ENCODE measurements at regions not wholly inside any gene's neighbourhood (a gene's known extent, or its start where the extent isn't known, plus 50 kb on each side); places are given as distances from the start of the nearest gene placed in this dataset.

DNA sequence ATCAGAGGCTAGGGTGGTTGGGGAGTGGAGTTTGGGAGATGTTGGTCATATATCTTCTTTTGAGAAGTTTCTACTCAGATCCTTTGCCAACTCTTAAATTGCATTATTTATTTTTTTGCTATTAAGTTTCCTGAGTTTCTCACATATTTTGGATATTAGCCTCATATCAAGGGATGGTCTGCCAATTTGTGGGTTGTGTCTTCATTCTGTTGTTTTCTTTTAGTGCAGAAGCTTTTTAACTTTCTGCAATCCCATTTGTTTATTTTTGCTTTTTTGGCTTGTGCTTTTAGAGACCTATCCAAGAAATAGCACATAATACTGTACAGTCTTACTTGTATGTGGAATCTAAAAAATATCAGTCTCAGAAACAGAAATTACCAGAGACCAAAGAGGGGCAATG is 509.2 kb upstream of the HS3ST1 start:
- no peak for TF ChIP-seq EZH2phosphoT487 (IDR thresholded peaks at IDR 0.05; ENCODE audit: borderline replicate concordance, low read length)
- TF ChIP-seq, protein P1, sequence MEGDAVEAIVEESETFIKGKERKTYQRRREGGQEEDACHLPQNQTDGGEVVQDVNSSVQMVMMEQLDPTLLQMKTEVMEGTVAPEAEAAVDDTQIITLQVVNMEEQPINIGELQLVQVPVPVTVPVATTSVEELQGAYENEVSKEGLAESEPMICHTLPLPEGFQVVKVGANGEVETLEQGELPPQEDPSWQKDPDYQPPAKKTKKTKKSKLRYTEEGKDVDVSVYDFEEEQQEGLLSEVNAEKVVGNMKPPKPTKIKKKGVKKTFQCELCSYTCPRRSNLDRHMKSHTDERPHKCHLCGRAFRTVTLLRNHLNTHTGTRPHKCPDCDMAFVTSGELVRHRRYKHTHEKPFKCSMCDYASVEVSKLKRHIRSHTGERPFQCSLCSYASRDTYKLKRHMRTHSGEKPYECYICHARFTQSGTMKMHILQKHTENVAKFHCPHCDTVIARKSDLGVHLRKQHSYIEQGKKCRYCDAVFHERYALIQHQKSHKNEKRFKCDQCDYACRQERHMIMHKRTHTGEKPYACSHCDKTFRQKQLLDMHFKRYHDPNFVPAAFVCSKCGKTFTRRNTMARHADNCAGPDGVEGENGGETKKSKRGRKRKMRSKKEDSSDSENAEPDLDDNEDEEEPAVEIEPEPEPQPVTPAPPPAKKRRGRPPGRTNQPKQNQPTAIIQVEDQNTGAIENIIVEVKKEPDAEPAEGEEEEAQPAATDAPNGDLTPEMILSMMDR (conservative IDR thresholded peaks at IDR 0.05; ENCODE audit: low read depth, low read length): no peak
- no peak for TF ChIP-seq EZH2 (IDR thresholded peaks at IDR 0.05; ENCODE audit: low read length, unreplicated experiment)
- Histone ChIP-seq H3K9me2 (replicated peaks; ENCODE audit: low read length) (no peaks in the 10 kb centered on the region), H3F3A (ENCODE audit: low read length, unreplicated experiment) (no peaks in the 10 kb centered on the region), H3K79me2 (ENCODE audit: low read length) (no peaks in the 10 kb centered on the region), H3K27me3 (ENCODE audit: low read length) (no peaks in the 10 kb centered on the region), H2AFZ (ENCODE audit: low read length) (no peak overlapping the region), H3K4me3 (ENCODE audit: low read length) (no peak overlapping the region), H3K36me3 (ENCODE audit: low read depth, low read length) (no peaks in the 10 kb centered on the region), H3K4me1 (ENCODE audit: insufficient read depth, low read length) (no peaks in the 10 kb centered on the region), H3K9me3 (ENCODE audit: low read length) (no peaks in the 10 kb centered on the region), H3K27ac (ENCODE audit: low read length) (no peak overlapping the region), H3K4me2 (ENCODE audit: low read length) (no peak overlapping the region), H3K9ac (ENCODE audit: low read length) (no peak overlapping the region), H4K20me1 (ENCODE audit: low read length) (no peaks in the 10 kb centered on the region)
- ATAC-seq (no peak), DNase-seq (no peak)
- BruUV-seq (replicated peaks): no TSS peak
- POLR2A ChIA-PET (ENCODE audit: unreplicated experiment): no interaction called here
- CTCF ChIA-PET: no interaction called here
- intact Hi-C loops (cut with micrococcal nuclease): no loop called here

GRCh38 chr4:11931266-11931820 is 502.6 kb upstream of the HS3ST1 start:
- ChIA-PET POLR2A (ENCODE audit: unreplicated experiment) (no interaction called here), CTCF (no interaction called here)
- no peak for DNase-seq
- Histone ChIP-seq H3K27me3 (ENCODE audit: low read length) (no peaks in the 10 kb centered on the region), H3K4me2 (ENCODE audit: low read length) (no peak overlapping the region), H4K20me1 (ENCODE audit: low read length) (no peaks in the 10 kb centered on the region), H3K79me2 (ENCODE audit: low read length) (no peaks in the 10 kb centered on the region), H3K9me2 (replicated peaks; ENCODE audit: low read length) (no peaks in the 10 kb centered on the region), H2AFZ (ENCODE audit: low read length) (no peak overlapping the region), H3K36me3 (ENCODE audit: low read depth, low read length) (no peaks in the 10 kb centered on the region), H3K4me3 (ENCODE audit: low read length) (no peak overlapping the region), H3F3A (ENCODE audit: low read length, unreplicated experiment) (no peaks in the 10 kb centered on the region), H3K27ac (ENCODE audit: low read length) (no peak overlapping the region), H3K9me3 (ENCODE audit: low read length) (no peaks in the 10 kb centered on the region), H3K4me1 (ENCODE audit: insufficient read depth, low read length) (no peaks in the 10 kb centered on the region), H3K9ac (ENCODE audit: low read length) (no peak overlapping the region)
- intact Hi-C loops (cut with micrococcal nuclease): no loop called here
- no peak for ATAC-seq
- no peak for TF ChIP-seq EZH2 (IDR thresholded peaks at IDR 0.05; ENCODE audit: low read length, unreplicated experiment)
- BruUV-seq (replicated peaks): no TSS peak

- intact Hi-C loops (cut with micrococcal nuclease): no loop called here
- Histone ChIP-seq H3K9me2 (replicated peaks; ENCODE audit: low read length) (no peaks in the 10 kb centered on the region), H3K4me1 (ENCODE audit: insufficient read depth, low read length) (no peaks in the 10 kb centered on the region), H3K9me3 (ENCODE audit: low read length) (no peaks in the 10 kb centered on the region), H3K27ac (ENCODE audit: low read length) (no peak overlapping the region), H3K79me2 (ENCODE audit: low read length) (no peaks in the 10 kb centered on the region), H3K27me3 (ENCODE audit: low read length) (no peaks in the 10 kb centered on the region), H3F3A (ENCODE audit: low read length, unreplicated experiment) (no peaks in the 10 kb centered on the region), H3K4me3 (ENCODE audit: low read length) (no peak overlapping the region), H3K4me2 (ENCODE audit: low read length) (no peak overlapping the region), H3K36me3 (ENCODE audit: low read depth, low read length) (no peaks in the 10 kb centered on the region), H2AFZ (ENCODE audit: low read length) (no peak overlapping the region), H3K9ac (ENCODE audit: low read length) (no peak overlapping the region), H4K20me1 (ENCODE audit: low read length) (no peaks in the 10 kb centered on the region)
- DNase-seq (no peak), ATAC-seq (no peak)
- CTCF ChIA-PET: no interaction called here
- TF ChIP-seq EZH2phosphoT487 (IDR thresholded peaks at IDR 0.05; ENCODE audit: borderline replicate concordance, low read length): no peak
- TF ChIP-seq, protein P1 (conservative IDR thresholded peaks at IDR 0.05; ENCODE audit: low read depth, low read length): no peak
- TF ChIP-seq EZH2 (IDR thresholded peaks at IDR 0.05; ENCODE audit: low read length, unreplicated experiment): no peak
- BruUV-seq (replicated peaks): no TSS peak
- POLR2A ChIA-PET (ENCODE audit: unreplicated experiment): no interaction called here
Measured at GRCh38 chr4:11929080-11929479, 500.4 kb upstream of the HS3ST1 start.

Measured in PC-3 (cell line).